Liver (tissue), 8 donors: ENCODE measurements at regions not wholly inside any gene's neighbourhood (a gene's known extent, or its start where the extent isn't known, plus 50 kb on each side); places are given as distances from the start of the nearest gene placed in this dataset.
"Not testable (repeated sequence)": the region's sequence is repeated elsewhere in the genome, so short reads cannot be mapped to it uniquely, and the experiment has no call there.

Experiments used
- DNase-seq: peaks from one replicate; pipeline ENCODE4 v3.0.0-alpha.2; 2017; ENCODE audit warnings: low spot score
- H3K27ac ChIP-seq, 2 donors: one replicate each; pipeline ENCODE4 v1.7.0; 2013; ENCODE audit warnings: inconsistent platforms in 2 of 2, low read length in 2 of 2, control low read depth in 1 of 2, low read depth in 1 of 2, mild to moderate bottlenecking in 1 of 2
- H3K27me3 ChIP-seq, 4 donors: one replicate each; pipeline versions ENCODE4 v1.6.1 to v1.7.0; 2013; ENCODE audit warnings: low read length in 3 of 4, inconsistent platforms in 1 of 4, mild to moderate bottlenecking in 1 of 4, moderate library complexity in 1 of 4; ENCODE audit not compliant: control insufficient read depth in 4 of 4, insufficient read depth in 4 of 4
- H3K36me3 ChIP-seq, 4 donors: one replicate each; pipeline versions ENCODE4 v1.6.1 to v1.7.0; 2013; ENCODE audit warnings: low read length in 3 of 4, mild to moderate bottlenecking in 3 of 4, low read depth in 1 of 4, moderate library complexity in 1 of 4; ENCODE audit not compliant: control insufficient read depth in 4 of 4, insufficient read depth in 3 of 4
- H3K4me1 ChIP-seq, 4 donors: one replicate each; pipeline versions ENCODE4 v1.6.1 to v1.7.0; 2013; ENCODE audit warnings: low read length in 3 of 4, mild to moderate bottlenecking in 3 of 4, moderate library complexity in 1 of 4; ENCODE audit not compliant: control insufficient read depth in 4 of 4, insufficient read depth in 4 of 4
- H3K4me3 ChIP-seq, 3 donors: one replicate each; pipeline versions ENCODE4 v1.6.1 to v1.7.0; 2013; ENCODE audit warnings: low read length in 3 of 3, control low read depth in 1 of 3, low read depth in 1 of 3, mild to moderate bottlenecking in 1 of 3
- H3K9ac ChIP-seq, 2 donors: one replicate each; pipeline ENCODE4 v1.7.0; 2013; ENCODE audit warnings: low read length in 2 of 2, mild to moderate bottlenecking in 2 of 2, moderate library complexity in 2 of 2, control low read depth in 1 of 2, low read depth in 1 of 2
- H3K9me3 ChIP-seq, 4 donors: one replicate each; pipeline versions ENCODE4 v1.6.1 to v1.7.0; 2013; ENCODE audit warnings: low read length in 3 of 4; ENCODE audit not compliant: control insufficient read depth in 4 of 4
- EGR1 ChIP-seq, 2 donors: IDR thresholded peaks; 2 replicates each; pipeline ENCODE4 v1.6.1; 2016 to 2018; ENCODE audit warnings: antibody characterized with exemption in 2 of 2, low read depth in 2 of 2
- FOXA2 ChIP-seq: IDR thresholded peaks from 2 replicates; pipeline ENCODE4 v1.6.1; 2016; ENCODE audit warnings: antibody characterized with exemption
- HNF4G ChIP-seq: IDR thresholded peaks from 2 replicates; pipeline ENCODE4 v1.6.1; 2016; ENCODE audit warnings: antibody characterized with exemption
- RAD21 ChIP-seq, 2 donors: IDR thresholded peaks; 2 replicates each; pipeline ENCODE4 v1.6.1; 2016; ENCODE audit warnings: antibody characterized with exemption in 2 of 2, mild to moderate bottlenecking in 2 of 2
- RXRA ChIP-seq, 2 donors: IDR thresholded peaks; 2 replicates each; pipeline ENCODE4 v1.6.1; 2017 to 2018; ENCODE audit warnings: antibody characterized with exemption in 2 of 2, mild to moderate bottlenecking in 1 of 2
- SP1 ChIP-seq: IDR thresholded peaks from 2 replicates; pipeline ENCODE4 v1.6.1; 2018; ENCODE audit warnings: antibody characterized with exemption, mild to moderate bottlenecking
- TAF1 ChIP-seq: conservative IDR thresholded peaks from 2 replicates; pipeline ENCODE4 v1.6.1; 2016; ENCODE audit warnings: antibody characterized with exemption, mild to moderate bottlenecking
- YY1 ChIP-seq: IDR thresholded peaks from 2 replicates; pipeline ENCODE4 v1.6.1; 2016; ENCODE audit warnings: antibody characterized with exemption, mild to moderate bottlenecking
- WGBS: extraction: QIAGEN DNeasy Blood & Tissue Kit; methylation state at CpG from one replicate; pipeline ENCODE4 v1.1.7; 2013; 5-methylcytosine and 5-hydroxymethylcytosine counted together
- TF ChIP-seq, protein P1 (sequence below): fragments of 150-350 bp; IDR thresholded peaks from 2 replicates; pipeline ENCODE4 v1.5.1; 2017; ENCODE audit warnings: improper control_type of control experiment, low read depth, low read length; ENCODE audit not compliant: missing input control
- donor health status: healthy.
- donor health status: healthy.
- donor health status: healthy.
- donor health status: healthy.
- donor health status: healthy.

DNA sequence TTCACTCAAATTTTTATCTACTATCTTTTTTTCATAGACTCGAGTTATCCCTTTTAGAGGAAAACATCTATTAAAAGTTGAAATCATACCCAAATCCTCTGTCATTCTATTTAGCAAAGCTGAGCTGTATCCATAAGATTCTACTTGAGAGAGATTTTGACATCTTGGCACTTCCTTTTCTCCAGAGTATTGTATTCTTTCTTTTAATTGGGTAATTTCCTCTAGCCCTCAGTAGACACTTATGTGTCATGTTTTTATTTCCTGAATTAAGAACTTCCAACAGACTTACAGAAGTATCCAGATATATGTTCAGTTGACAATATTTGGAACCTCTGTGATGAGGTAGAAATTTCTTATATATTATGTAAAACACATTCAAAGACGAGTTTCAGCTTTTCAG, 201.6 kb upstream of the NR3C2 start (continued):
- TF ChIP-seq, protein P1, sequence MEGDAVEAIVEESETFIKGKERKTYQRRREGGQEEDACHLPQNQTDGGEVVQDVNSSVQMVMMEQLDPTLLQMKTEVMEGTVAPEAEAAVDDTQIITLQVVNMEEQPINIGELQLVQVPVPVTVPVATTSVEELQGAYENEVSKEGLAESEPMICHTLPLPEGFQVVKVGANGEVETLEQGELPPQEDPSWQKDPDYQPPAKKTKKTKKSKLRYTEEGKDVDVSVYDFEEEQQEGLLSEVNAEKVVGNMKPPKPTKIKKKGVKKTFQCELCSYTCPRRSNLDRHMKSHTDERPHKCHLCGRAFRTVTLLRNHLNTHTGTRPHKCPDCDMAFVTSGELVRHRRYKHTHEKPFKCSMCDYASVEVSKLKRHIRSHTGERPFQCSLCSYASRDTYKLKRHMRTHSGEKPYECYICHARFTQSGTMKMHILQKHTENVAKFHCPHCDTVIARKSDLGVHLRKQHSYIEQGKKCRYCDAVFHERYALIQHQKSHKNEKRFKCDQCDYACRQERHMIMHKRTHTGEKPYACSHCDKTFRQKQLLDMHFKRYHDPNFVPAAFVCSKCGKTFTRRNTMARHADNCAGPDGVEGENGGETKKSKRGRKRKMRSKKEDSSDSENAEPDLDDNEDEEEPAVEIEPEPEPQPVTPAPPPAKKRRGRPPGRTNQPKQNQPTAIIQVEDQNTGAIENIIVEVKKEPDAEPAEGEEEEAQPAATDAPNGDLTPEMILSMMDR = no peak
- no peak for TF ChIP-seq YY1

DNA sequence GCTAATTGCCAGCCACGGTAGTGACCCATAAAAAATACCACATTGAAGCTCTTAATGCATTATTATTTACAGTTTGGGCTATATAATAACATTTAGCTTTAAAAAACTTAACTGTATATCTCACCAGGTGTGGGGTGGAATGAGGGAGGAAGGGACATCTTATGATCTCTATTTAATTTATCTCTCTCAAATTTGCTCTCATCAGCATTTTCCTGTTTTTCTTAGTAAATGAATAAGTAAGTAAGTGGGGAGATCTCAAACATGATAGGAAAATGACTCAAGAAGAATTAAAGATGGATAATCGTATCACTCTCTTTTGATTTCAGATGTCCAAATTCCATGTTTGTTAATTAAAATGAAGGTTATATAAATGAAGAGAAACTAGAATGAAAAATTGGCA, 200.7 kb upstream of the NR3C2 start:
- Histone ChIP-seq H3K4me1 (no peaks in the 10 kb centered on the region), H3K9me3 (peaks cover 0 to 3% (median 0%) of the 10 kb centered on the region in 4 donors), H3K9ac (no peak overlapping the region), H3K36me3 (no peaks in the 10 kb centered on the region), H3K27ac (no peak overlapping the region), H3K27me3 (no peaks in the 10 kb centered on the region), H3K4me3 (no peak overlapping the region)
- no peak for DNase-seq
- WGBS = 69% methylated on average over 2 of the region's 2 CpGs
- TF ChIP-seq YY1 (no peak), TAF1 (no peak)

DNA sequence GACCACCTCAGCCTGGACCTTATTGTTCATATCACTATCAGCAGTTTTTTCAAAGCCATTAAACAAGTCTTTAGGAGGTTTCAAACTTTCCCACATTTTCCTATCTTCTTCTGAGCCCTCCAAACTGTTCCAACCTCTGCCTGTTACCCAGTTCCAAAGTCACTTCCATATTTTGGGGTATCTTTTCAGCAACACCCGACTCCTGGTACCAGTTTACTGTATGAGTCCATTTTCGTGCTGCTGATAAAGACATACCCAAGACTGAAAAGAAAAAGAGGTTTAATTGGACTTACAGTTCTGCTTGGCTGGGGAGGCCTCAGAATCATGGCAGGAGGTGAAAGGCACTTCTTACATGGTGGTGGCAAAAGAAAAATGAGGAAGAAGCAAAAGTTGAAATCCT, 195.9 kb upstream of the NR3C2 start:
- H3K9me3 ChIP-seq, H3K4me1 ChIP-seq, H3K4me3 ChIP-seq, H3K36me3 ChIP-seq, H3K27me3 ChIP-seq, H3K9ac ChIP-seq, DNase-seq, H3K27ac ChIP-seq: not testable (repeated sequence)
- WGBS = 64% methylated on average over 2 of the region's 2 CpGs

DNA sequence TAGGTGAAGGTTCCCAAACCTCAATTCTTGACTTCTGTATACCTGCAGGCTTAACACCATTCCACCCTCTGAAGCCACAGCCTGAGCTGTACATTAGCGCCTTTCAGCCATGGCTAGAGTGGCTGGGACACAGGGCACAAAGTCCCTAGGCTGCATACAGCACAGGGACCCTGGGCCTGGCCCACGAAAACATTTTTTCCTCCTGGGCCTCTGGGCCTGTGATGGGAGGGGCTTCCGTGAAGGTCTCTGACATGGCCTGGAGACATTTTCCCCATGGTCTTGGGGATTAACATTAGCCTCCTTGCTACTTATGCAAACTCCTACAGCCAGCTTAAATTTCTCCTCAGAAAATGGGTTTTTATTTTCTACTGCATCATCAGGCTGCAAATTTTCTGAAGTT, 195.2 kb upstream of the NR3C2 start:
- H3K36me3 ChIP-seq, DNase-seq, H3K9ac ChIP-seq, H3K27me3 ChIP-seq, H3K4me1 ChIP-seq, H3K9me3 ChIP-seq, H3K27ac ChIP-seq, H3K4me3 ChIP-seq: not testable (repeated sequence)
- WGBS = 88% methylated on average over 3 of the region's 3 CpGs

DNA sequence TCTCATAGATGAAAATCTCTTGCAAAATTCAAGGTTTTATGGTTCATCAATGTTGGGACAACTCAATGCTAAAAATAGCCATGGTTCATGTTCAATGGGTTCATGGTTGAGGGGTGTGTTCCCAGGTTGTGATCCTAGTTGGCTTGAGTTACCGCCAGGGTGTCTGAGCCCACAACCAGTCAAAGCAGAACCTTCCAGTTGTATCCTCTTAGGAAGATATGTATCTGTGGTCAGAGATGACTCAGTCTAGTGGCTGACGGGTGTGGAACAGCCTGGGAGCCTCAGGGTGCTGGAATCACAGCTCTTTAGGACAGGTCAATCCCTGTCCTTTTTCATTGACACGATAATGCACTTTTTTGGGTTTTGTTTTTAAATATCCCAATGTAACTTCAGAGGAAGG, 192.3 kb upstream of the NR3C2 start:
- 89% methylated on average over 3 of the region's 3 CpGs for WGBS
- no peak for DNase-seq
- TF ChIP-seq RAD21 (IDR thresholded peaks at IDR 0.05) (no peak), RXRA (IDR thresholded peaks at IDR 0.05) (no peak), SP1 (no peak), FOXA2 (no peak), EGR1 (IDR thresholded peaks at IDR 0.05; ENCODE audit: low read depth in 2 of 2) (no peak), HNF4G (no peak)
- no peaks in the 10 kb centered on the region for H3K27me3 ChIP-seq
- no peaks in the 10 kb centered on the region for H3K4me1 ChIP-seq
- H3K4me3 ChIP-seq = no peak overlapping the region
- no peak overlapping the region for H3K27ac ChIP-seq
- no peak overlapping the region for H3K9ac ChIP-seq
- H3K9me3 ChIP-seq = peaks cover 0 to 6% (median 0%) of the 10 kb centered on the region in 4 donors
- no peaks in the 10 kb centered on the region for H3K36me3 ChIP-seq
